HEK293 (cell line): ENCODE measurements at regions not wholly inside any gene's neighbourhood (a gene's known extent, or its start where the extent isn't known, plus 50 kb on each side); places are given as distances from the start of the nearest gene placed in this dataset.

Experiments
- CTCF ChIA-PET: fragments of 350-600 bp; formaldehyde crosslinking; extraction: SDS; loops from one replicate; lab custom pipeline; 2021; ENCODE audit warnings: antibody characterized with exemption; lab: Yijun Ruan, JAX
- POLR2A ChIA-PET: fragments of 300-600 bp; formaldehyde crosslinking; extraction: SDS; loops from one replicate; lab custom pipeline; 2020; ENCODE audit warnings: antibody characterized with exemption, inconsistent platforms; lab: Yijun Ruan, JAX
- H3K27ac ChIP-seq: fragments of 200-500 bp; sonication (Bioruptor generic); 2 replicates; pipeline ENCODE4 v1.5.1; 2014; ENCODE audit warnings: low read depth, low read length, control low read depth, inconsistent platforms; ENCODE audit errors: extremely low read depth
- H3K36me3 ChIP-seq, 2 experiments: fragments of 200-500 bp in 1 of 2; sonication (Bioruptor generic) in 1 of 2; 1 replicate in 1 of 2; 2 replicates in 1 of 2; pipeline ENCODE4 v1.5.1; 2014 to 2017; ENCODE audit warnings: inconsistent platforms in 2 of 2, low read length in 2 of 2; ENCODE audit not compliant: control insufficient read depth in 2 of 2, insufficient read depth in 1 of 2
- H3K4me1 ChIP-seq: fragments of 200-500 bp; sonication (Bioruptor generic); 2 replicates; pipeline ENCODE4 v1.5.1; 2014; ENCODE audit warnings: mild to moderate bottlenecking, low read length, inconsistent platforms; ENCODE audit not compliant: control insufficient read depth, insufficient read depth
- H3K4me3 ChIP-seq: 2 replicates; pipeline ENCODE4 v1.5.1; 2011; ENCODE audit warnings: low read depth, mild to moderate bottlenecking, control low read depth, low read length, moderate library complexity
- H3K9me3 ChIP-seq: fragments of 200-500 bp; sonication (Bioruptor generic); 2 replicates; pipeline ENCODE4 v1.5.1; 2014; ENCODE audit warnings: low read depth, low read length, inconsistent platforms; ENCODE audit not compliant: control insufficient read depth, insufficient read depth
- GFI1B ChIP-seq: fragments of 450-650 bp; formaldehyde crosslinking; IDR thresholded peaks from 2 replicates; pipeline ENCODE4 v1.5.1; 2016; ENCODE audit warnings: missing biosample characterization, missing genetic modification characterization
- GLIS1 ChIP-seq: fragments of 450-650 bp; formaldehyde crosslinking; IDR thresholded peaks from 2 replicates; pipeline ENCODE4 v1.5.1; 2016; ENCODE audit warnings: missing biosample characterization, missing genetic modification characterization
- PRDM4 ChIP-seq: fragments of 450-650 bp; formaldehyde crosslinking; IDR thresholded peaks from 2 replicates; pipeline ENCODE4 v1.5.1; 2017; ENCODE audit warnings: missing biosample characterization, missing genetic modification characterization
- SCRT1 ChIP-seq: fragments of 450-650 bp; formaldehyde crosslinking; IDR thresholded peaks from 2 replicates; pipeline ENCODE4 v1.5.1; 2016; ENCODE audit warnings: missing biosample characterization, missing genetic modification characterization, borderline replicate concordance
- WT1 ChIP-seq: fragments of 450-650 bp; formaldehyde crosslinking; IDR thresholded peaks from 2 replicates; pipeline ENCODE4 v1.5.1; 2016; ENCODE audit warnings: missing biosample characterization, missing genetic modification characterization
- YY2 ChIP-seq: fragments of 450-650 bp; formaldehyde crosslinking; IDR thresholded peaks from 2 replicates; pipeline ENCODE4 v1.5.1; 2016; ENCODE audit warnings: missing biosample characterization, missing genetic modification characterization
- ZBTB1 ChIP-seq: fragments of 450-650 bp; formaldehyde crosslinking; IDR thresholded peaks from 2 replicates; pipeline ENCODE4 v1.5.1; 2016; ENCODE audit warnings: missing biosample characterization, missing genetic modification characterization
- ZBTB11 ChIP-seq: fragments of 450-650 bp; formaldehyde crosslinking; conservative IDR thresholded peaks from 2 replicates; pipeline ENCODE4 v1.5.1; 2016; ENCODE audit warnings: low read depth, missing biosample characterization, missing genetic modification characterization
- ZBTB7A ChIP-seq: fragments of 450-650 bp; formaldehyde crosslinking; IDR thresholded peaks from 2 replicates; pipeline ENCODE4 v1.5.1; 2016; ENCODE audit warnings: low read depth, missing biosample characterization, missing genetic modification characterization
- ZNF114 ChIP-seq: fragments of 450-650 bp; formaldehyde crosslinking; IDR thresholded peaks from 2 replicates; pipeline ENCODE4 v1.5.0; 2017; ENCODE audit warnings: missing biosample characterization, missing genetic modification characterization
- ZNF354C ChIP-seq: fragments of 450-650 bp; formaldehyde crosslinking; IDR thresholded peaks from 2 replicates; pipeline ENCODE4 v1.5.1; 2016; ENCODE audit warnings: missing biosample characterization, missing genetic modification characterization, low read depth, borderline replicate concordance
- ZNF366 ChIP-seq: fragments of 450-650 bp; formaldehyde crosslinking; conservative IDR thresholded peaks from 2 replicates; pipeline ENCODE4 v1.5.1; 2016; ENCODE audit warnings: missing biosample characterization, missing genetic modification characterization
- ZNF416 ChIP-seq: fragments of 450-650 bp; formaldehyde crosslinking; IDR thresholded peaks from 2 replicates; pipeline ENCODE4 v1.5.1; 2016; ENCODE audit warnings: missing biosample characterization, missing genetic modification characterization
- ZNF530 ChIP-seq: fragments of 450-650 bp; formaldehyde crosslinking; IDR thresholded peaks from 2 replicates; pipeline ENCODE4 v1.5.1; 2016; ENCODE audit warnings: low read depth, missing biosample characterization, missing genetic modification characterization
- ZNF548 ChIP-seq: fragments of 450-650 bp; formaldehyde crosslinking; IDR thresholded peaks from 2 replicates; pipeline ENCODE4 v1.5.1; 2016; ENCODE audit warnings: missing biosample characterization, missing genetic modification characterization
- ZNF580 ChIP-seq: fragments of 450-650 bp; formaldehyde crosslinking; IDR thresholded peaks from 2 replicates; pipeline ENCODE4 v1.5.1; 2016; ENCODE audit warnings: missing biosample characterization, missing genetic modification characterization
- ZNF677 ChIP-seq: fragments of 450-650 bp; IDR thresholded peaks from 2 replicates; pipeline ENCODE4 v1.5.0; 2018; ENCODE audit warnings: missing biosample characterization, mild to moderate bottlenecking, missing genetic modification characterization, moderate library complexity
- ZNF704 ChIP-seq: fragments of 450-650 bp; formaldehyde crosslinking; IDR thresholded peaks from 2 replicates; pipeline ENCODE4 v1.5.1; 2016; ENCODE audit warnings: missing biosample characterization, missing genetic modification characterization
- ZNF777 ChIP-seq: fragments of 450-650 bp; formaldehyde crosslinking; IDR thresholded peaks from 2 replicates; pipeline ENCODE4 v1.5.1; 2017; ENCODE audit warnings: missing biosample characterization, missing genetic modification characterization, borderline replicate concordance
- ZSCAN16 ChIP-seq: fragments of 450-650 bp; formaldehyde crosslinking; IDR thresholded peaks from 2 replicates; pipeline ENCODE4 v1.5.1; 2016; ENCODE audit warnings: missing biosample characterization, missing genetic modification characterization
- TF ChIP-seq, protein P1 (sequence below): fragments of 450-650 bp; formaldehyde crosslinking; IDR thresholded peaks from 2 replicates; pipeline ENCODE4 v1.5.1; 2016; ENCODE audit warnings: missing biosample characterization, missing genetic modification characterization
- TF ChIP-seq, protein P2 (sequence below): fragments of 450-650 bp; formaldehyde crosslinking; IDR thresholded peaks from 2 replicates; pipeline ENCODE4 v1.5.1; 2016; ENCODE audit warnings: missing biosample characterization, missing genetic modification characterization
- TF ChIP-seq, protein P3 (sequence below): fragments of 450-650 bp; formaldehyde crosslinking; IDR thresholded peaks from 2 replicates; pipeline ENCODE4 v1.5.1; 2016; ENCODE audit warnings: missing biosample characterization, missing genetic modification characterization

DNA sequence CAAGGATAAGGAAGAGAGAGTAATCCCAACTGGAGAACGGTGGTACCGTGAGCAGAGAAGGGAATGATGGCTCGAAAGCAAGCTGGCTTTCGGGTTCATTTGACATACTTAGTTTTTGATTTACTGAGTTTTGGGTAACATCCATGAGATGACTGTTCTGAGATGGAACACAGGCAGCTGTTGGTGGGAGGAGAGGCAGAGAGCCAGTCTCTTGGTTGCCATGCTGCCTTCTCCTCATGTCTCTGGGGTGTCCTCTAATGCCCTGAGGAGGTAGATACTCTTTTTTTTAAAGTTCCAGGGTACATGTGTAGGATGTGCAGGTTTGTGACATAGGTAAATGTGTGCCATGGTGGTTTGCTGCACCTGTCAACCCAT lies 76.4 kb upstream of the NRP1 start (continued):
- TF ChIP-seq, protein P1, sequence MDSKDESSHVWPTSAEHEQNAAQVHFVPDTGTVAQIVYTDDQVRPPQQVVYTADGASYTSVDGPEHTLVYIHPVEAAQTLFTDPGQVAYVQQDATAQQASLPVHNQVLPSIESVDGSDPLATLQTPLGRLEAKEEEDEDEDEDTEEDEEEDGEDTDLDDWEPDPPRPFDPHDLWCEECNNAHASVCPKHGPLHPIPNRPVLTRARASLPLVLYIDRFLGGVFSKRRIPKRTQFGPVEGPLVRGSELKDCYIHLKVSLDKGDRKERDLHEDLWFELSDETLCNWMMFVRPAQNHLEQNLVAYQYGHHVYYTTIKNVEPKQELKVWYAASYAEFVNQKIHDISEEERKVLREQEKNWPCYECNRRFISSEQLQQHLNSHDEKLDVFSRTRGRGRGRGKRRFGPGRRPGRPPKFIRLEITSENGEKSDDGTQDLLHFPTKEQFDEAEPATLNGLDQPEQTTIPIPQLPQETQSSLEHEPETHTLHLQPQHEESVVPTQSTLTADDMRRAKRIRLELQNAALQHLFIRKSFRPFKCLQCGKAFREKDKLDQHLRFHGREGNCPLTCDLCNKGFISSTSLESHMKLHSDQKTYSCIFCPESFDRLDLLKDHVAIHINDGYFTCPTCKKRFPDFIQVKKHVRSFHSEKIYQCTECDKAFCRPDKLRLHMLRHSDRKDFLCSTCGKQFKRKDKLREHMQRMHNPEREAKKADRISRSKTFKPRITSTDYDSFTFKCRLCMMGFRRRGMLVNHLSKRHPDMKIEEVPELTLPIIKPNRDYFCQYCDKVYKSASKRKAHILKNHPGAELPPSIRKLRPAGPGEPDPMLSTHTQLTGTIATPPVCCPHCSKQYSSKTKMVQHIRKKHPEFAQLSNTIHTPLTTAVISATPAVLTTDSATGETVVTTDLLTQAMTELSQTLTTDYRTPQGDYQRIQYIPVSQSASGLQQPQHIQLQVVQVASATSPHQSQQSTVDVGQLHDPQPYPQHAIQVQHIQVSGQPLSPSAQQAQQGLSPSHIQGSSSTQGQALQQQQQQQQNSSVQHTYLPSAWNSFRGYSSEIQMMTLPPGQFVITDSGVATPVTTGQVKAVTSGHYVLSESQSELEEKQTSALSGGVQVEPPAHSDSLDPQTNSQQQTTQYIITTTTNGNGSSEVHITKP, result no peak
- TF ChIP-seq ZNF354C (tag by site-specific recombination) (no peak), GFI1B (tag by site-specific recombination) (no peak), ZNF777 (tag by site-specific recombination) (no peak), WT1 (no peak), ZBTB7A (tag by site-specific recombination) (no peak), ZNF416 (tag by site-specific recombination) (no peak), PRDM4 (no peak), ZNF530 (no peak), ZNF114 (tag by site-specific recombination) (no peak)
- TF ChIP-seq, protein P2, sequence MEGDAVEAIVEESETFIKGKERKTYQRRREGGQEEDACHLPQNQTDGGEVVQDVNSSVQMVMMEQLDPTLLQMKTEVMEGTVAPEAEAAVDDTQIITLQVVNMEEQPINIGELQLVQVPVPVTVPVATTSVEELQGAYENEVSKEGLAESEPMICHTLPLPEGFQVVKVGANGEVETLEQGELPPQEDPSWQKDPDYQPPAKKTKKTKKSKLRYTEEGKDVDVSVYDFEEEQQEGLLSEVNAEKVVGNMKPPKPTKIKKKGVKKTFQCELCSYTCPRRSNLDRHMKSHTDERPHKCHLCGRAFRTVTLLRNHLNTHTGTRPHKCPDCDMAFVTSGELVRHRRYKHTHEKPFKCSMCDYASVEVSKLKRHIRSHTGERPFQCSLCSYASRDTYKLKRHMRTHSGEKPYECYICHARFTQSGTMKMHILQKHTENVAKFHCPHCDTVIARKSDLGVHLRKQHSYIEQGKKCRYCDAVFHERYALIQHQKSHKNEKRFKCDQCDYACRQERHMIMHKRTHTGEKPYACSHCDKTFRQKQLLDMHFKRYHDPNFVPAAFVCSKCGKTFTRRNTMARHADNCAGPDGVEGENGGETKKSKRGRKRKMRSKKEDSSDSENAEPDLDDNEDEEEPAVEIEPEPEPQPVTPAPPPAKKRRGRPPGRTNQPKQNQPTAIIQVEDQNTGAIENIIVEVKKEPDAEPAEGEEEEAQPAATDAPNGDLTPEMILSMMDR, result no peak
- TF ChIP-seq, protein P3, sequence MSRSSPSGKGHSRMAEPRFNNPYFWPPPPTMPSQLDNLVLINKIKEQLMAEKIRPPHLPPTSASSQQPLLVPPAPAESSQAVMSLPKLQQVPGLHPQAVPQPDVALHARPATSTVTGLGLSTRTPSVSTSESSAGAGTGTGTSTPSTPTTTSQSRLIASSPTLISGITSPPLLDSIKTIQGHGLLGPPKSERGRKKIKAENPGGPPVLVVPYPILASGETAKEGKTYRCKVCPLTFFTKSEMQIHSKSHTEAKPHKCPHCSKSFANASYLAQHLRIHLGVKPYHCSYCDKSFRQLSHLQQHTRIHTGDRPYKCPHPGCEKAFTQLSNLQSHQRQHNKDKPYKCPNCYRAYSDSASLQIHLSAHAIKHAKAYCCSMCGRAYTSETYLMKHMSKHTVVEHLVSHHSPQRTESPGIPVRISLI (tag by site-specific recombination), result no peak

DNA sequence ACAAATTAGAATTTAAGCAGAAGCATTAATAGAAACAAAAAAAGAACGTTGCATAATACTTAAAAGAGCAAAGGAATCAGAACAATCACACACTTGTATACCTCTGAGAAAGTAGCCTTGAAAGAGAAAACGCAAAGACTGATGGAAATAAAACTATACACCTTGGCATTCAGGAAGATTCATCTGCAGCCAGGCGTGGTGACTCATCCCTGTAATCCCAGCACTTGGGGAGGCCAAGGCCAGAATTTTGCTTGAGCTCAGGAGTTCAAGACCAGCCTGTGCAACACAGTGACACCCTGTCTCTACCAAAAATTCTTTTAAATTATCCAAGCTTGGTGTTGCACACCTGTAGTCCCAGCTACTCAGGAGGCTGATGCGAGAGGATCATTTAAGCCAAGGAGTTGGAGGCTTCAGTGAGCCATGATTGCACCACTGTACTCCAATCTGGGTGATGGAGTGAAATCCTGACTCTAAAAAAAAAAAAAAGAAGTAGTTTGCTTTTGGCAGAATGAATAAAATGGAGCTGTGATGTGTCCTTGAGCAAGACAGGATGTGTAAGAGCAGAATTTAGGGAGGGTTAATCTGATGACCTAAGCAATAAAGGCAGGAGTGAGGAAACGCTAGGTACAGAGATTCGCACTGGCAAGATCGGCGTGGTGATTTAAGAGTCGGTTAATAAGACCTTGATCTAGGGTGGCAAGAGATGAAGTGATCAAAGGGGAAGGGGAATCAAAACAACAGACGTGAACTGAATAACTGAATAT lies 75.8 kb upstream of the NRP1 start:
- no peak for TF ChIP-seq ZBTB1 (tag by site-specific recombination)
- no peak for TF ChIP-seq ZNF677 (tag by site-specific recombination)
- no peak for TF ChIP-seq ZSCAN16
- TF ChIP-seq ZNF580, result no peak
- no peak for TF ChIP-seq GLIS1 (tag by site-specific recombination)
- no peak for TF ChIP-seq ZBTB11
- no peak for TF ChIP-seq ZNF704
- no peak for TF ChIP-seq ZNF366 (tag by site-specific recombination)
- no peak for TF ChIP-seq SCRT1 (tag by site-specific recombination)
- TF ChIP-seq YY2 (tag by site-specific recombination), result no peak
- no peak for TF ChIP-seq ZNF548 (tag by site-specific recombination)
- TF ChIP-seq, all 188 proteins: peak for 0
- Histone ChIP-seq H3K9me3 (no peaks in the 10 kb centered on the region), H3K36me3 (no peaks in the 10 kb centered on the region), H3K4me3 (no peak overlapping the region), H3K4me1 (peaks cover 3% of the 10 kb centered on the region; the same call in 1 of the 2 replicates), H3K27ac (no peak overlapping the region)
- ChIA-PET CTCF (no interaction called here), POLR2A (no interaction called here)
